ENCODE measurements at regions not wholly inside any gene's neighbourhood (a gene's known extent, or its start where the extent isn't known, plus 50 kb on each side); places are given as distances from the start of the nearest gene placed in this dataset.

GRCh38 chr3:36248374-36248773, 131.9 kb upstream of the STAC start:
- TF ChIP-seq CHD1 (IDR thresholded peaks at IDR 0.05; ENCODE audit: low read depth, low read length) (no peak), CTCF (IDR thresholded peaks at IDR 0.05; ENCODE audit: control extremely low read depth in 1 of 3, insufficient read depth in 1 of 3, low read depth in 1 of 3, low read length in 3 of 3) (no peak), ATF2 (IDR thresholded peaks at IDR 0.05; ENCODE audit: low read length) (no peak), TAF1 (IDR thresholded peaks at IDR 0.05; ENCODE audit: low read depth, low read length) (no peak), POLR2AphosphoS5 (IDR thresholded peaks at IDR 0.05; ENCODE audit: low read depth, low read length) (no peak), SIRT6 (IDR thresholded peaks at IDR 0.05; ENCODE audit: low read length) (no peak), TCF12 (IDR thresholded peaks at IDR 0.05; ENCODE audit: low read depth, low read length) (no peak), SP1 (IDR thresholded peaks at IDR 0.05; ENCODE audit: low read depth, low read length) (no peak), POLR2A (IDR thresholded peaks at IDR 0.05; ENCODE audit: control extremely low read depth in 1 of 2, low read depth in 2 of 2, low read length in 2 of 2) (no peak)

All from H1 (cell line).